Heart left ventricle (tissue), 16 donors: ENCODE measurements at regions not wholly inside any gene's neighbourhood (a gene's known extent, or its start where the extent isn't known, plus 50 kb on each side); places are given as distances from the start of the nearest gene placed in this dataset.
"Not testable (repeated sequence)": the region's sequence is repeated elsewhere in the genome, so short reads cannot be mapped to it uniquely, and the experiment has no call there.

ENCODE experiments used
- ATAC-seq, 4 donors: fragments of 200-7000 bp; cut with Tn5 transposase; one replicate each; pipeline ENCODE4 v1.9.1; 2020 to 2022; ENCODE audit warnings: moderate library complexity in 4 of 4, mild to moderate bottlenecking in 3 of 4, moderate number of reproducible peaks in 1 of 4
- DNase-seq, 5 donors: peaks; one replicate each; pipeline ENCODE4 v3.0.0-alpha.2; 2020
- H3K27ac ChIP-seq, 12 donors: fragments of 200-600 bp; sonication (generic) in 4 of 12; one replicate each; pipeline versions ENCODE4 v1.5.0 to v1.8.0; 2016 to 2022; ENCODE audit warnings: mild to moderate bottlenecking in 2 of 12
- H3K27me3 ChIP-seq, 9 donors: fragments of 200-600 bp; sonication (generic) in 2 of 9; one replicate each; pipeline versions ENCODE4 v1.5.1 to v1.8.0; 2016 to 2022; ENCODE audit warnings: mild to moderate bottlenecking in 3 of 9
- H3K36me3 ChIP-seq, 9 donors: fragments of 200-600 bp; sonication (generic) in 2 of 9; one replicate each; pipeline versions ENCODE4 v1.5.0 to v1.8.0; 2018 to 2022; ENCODE audit warnings: mild to moderate bottlenecking in 2 of 9
- H3K4me1 ChIP-seq, 12 donors: fragments of 200-600 bp; sonication (generic) in 4 of 12; one replicate each; pipeline versions ENCODE4 v1.5.0 to v1.8.0; 2016 to 2022; ENCODE audit warnings: mild to moderate bottlenecking in 3 of 12
- H3K4me3 ChIP-seq, 12 donors: fragments of 200-600 bp; sonication (generic) in 4 of 12; one replicate each; pipeline versions ENCODE4 v1.5.0 to v1.8.0; 2017 to 2022; ENCODE audit warnings: mild to moderate bottlenecking in 9 of 12, moderate library complexity in 4 of 12
- H3K9me3 ChIP-seq, 12 donors: fragments of 200-600 bp; sonication (generic) in 4 of 12; one replicate each; pipeline versions ENCODE4 v1.5.0 to v1.8.0; 2016 to 2022; ENCODE audit warnings: mild to moderate bottlenecking in 1 of 12
- CTCF ChIP-seq, 12 donors: fragments of 200-600 bp; sonication (generic) in 4 of 12; IDR thresholded peaks; one replicate each; pipeline versions ENCODE4 v1.5.0 to v1.8.0; 2018 to 2022; ENCODE audit warnings: antibody characterized with exemption in 12 of 12, mild to moderate bottlenecking in 5 of 12
- POLR2A ChIP-seq, 2 donors: fragments of 450-650 bp; IDR thresholded peaks; one replicate each; pipeline ENCODE4 v1.6.1; 2017; ENCODE audit warnings: antibody characterized with exemption in 2 of 2, mild to moderate bottlenecking in 2 of 2, moderate library complexity in 2 of 2
- WGBS, 4 donors: extraction: QIAGEN DNeasy Blood & Tissue Kit in 2 of 4; methylation state at CpG; one replicate each; pipeline versions ENCODE4 v1.1.5 to v1.1.7; 2013 to 2018; 5-methylcytosine and 5-hydroxymethylcytosine counted together
- intact Hi-C, 10 donors: fragments of 100-400 bp; cut with DNase I; formaldehyde crosslinking; loops; one replicate each; pipeline versions ENCODE4 v1.11.1 to v1.14.2; 2022
- donor health status: ischemic (EF 13 %, LVEDD 7.1; RV severe dilation, severe dysfunction).
- donor health status: healthy with polysubstance abuse.
- donor health status: DM: no; HTN: yes; CAD: no.
- donor health status: DM: no; HTN: no; CAD: no.
- donor health status: ischemic (EF 25% LVEDD 6.9; RV normal size, moderate dysfunction).
- donor health status: ischemic (EF 25% LVEDD 5.7; RV mildly dilated, moderate dysfunction).
- donor health status: healthy.
- donor health status: DM: yes; HTN: yes; CAD: no.
- donor health status: ischemic (EF 35%, LVEDD 5.7; RV mildly dilated, moderate dysfunction).
- donor health status: nonischemic (EF 11% LVEDD 7.7; RV severe dilation, severe dysfunction).
- donor health status: DM: yes; HTN: yes; CAD: no.
- donor health status: PGD.
- donor health status: ischemic (EF 29% LVEDD 5.4; RV normal size, mild dysfunction).
- donor health status: nonischemic (EF 23%, LVEDD 6.1; RV moderate dilation, normal function).

GRCh38 chr10:55629793-55630490, 731.1 kb downstream of the ZWINT start:
- ATAC-seq = peak in 2 of 4 donors; percentile 34 to 48
- no peak overlapping the region for H3K27ac ChIP-seq
- peaks cover 0 to 31% (median 7%) of the 10 kb centered on the region in 12 donors for H3K4me1 ChIP-seq
- DNase-seq = peak in 3 of 5 donors; percentile 17 to 32 (median 28)
- peaks cover 6 to 51% (median 26%) of the 10 kb centered on the region in 9 donors for H3K27me3 ChIP-seq
- 3 to 4% (median 4%) methylated on average over 21 of the region's 21 CpGs for WGBS, 4 donors
- TF ChIP-seq CTCF (IDR thresholded peaks at IDR 0.05) = peak in 10 of 12 donors; percentile 20 to 54 (median 40)
- TF ChIP-seq POLR2A (IDR thresholded peaks at IDR 0.05) = no peak
- H3K4me3 ChIP-seq = peak overlapping the region in 9 of 12 donors; percentile 48 to 62 (median 54)
- no peaks in the 10 kb centered on the region for H3K9me3 ChIP-seq
- intact Hi-C loops = loop anchor here in 1 of 10 donors (5.0 kb wide), 1 partner anchor 538 kb away; no protein-coding TSS in a partner anchor
- H3K36me3 ChIP-seq = no peaks in the 10 kb centered on the region

GRCh38 chr10:55628260-55628701, 732.8 kb downstream of the ZWINT start:
- intact Hi-C loops = no loop called here
- no peaks in the 10 kb centered on the region for H3K9me3 ChIP-seq
- H3K27ac ChIP-seq = no peak overlapping the region
- TF ChIP-seq POLR2A (IDR thresholded peaks at IDR 0.05) (no peak), CTCF (IDR thresholded peaks at IDR 0.05) (no peak)
- peak overlapping the region in 9 of 12 donors; percentile 6 to 37 (median 19) for H3K4me3 ChIP-seq
- peaks cover 10 to 51% (median 26%) of the 10 kb centered on the region in 9 donors for H3K27me3 ChIP-seq
- ATAC-seq (peak in 3 of 4 donors; percentile 9 to 31 (median 15)), DNase-seq (peak in 4 of 5 donors; percentile 12 to 48 (median 26))
- no peaks in the 10 kb centered on the region for H3K36me3 ChIP-seq
- WGBS, 4 donors = 0 to 1% (median 1%) methylated on average over 25 to 30 of the region's 30 CpGs
- H3K4me1 ChIP-seq = peaks cover 0 to 31% (median 7%) of the 10 kb centered on the region in 12 donors

GRCh38 chr10:55627501-55628051, 733.5 kb downstream of the ZWINT start:
- ATAC-seq (no peak), DNase-seq (peak in 1 of 5 donors; percentile 48)
- 2 to 6% (median 4%) methylated on average over 26 of the region's 26 CpGs for WGBS, 4 donors
- Histone ChIP-seq H3K27ac (no peak overlapping the region), H3K36me3 (no peaks in the 10 kb centered on the region), H3K4me1 (peaks cover 0 to 31% (median 7%) of the 10 kb centered on the region in 12 donors), H3K27me3 (peaks cover 10 to 51% (median 26%) of the 10 kb centered on the region in 9 donors), H3K9me3 (no peaks in the 10 kb centered on the region), H3K4me3 (peak overlapping the region in 9 of 12 donors; percentile 6 to 37 (median 19))
- intact Hi-C loops = no loop called here
- no peak for TF ChIP-seq CTCF (IDR thresholded peaks at IDR 0.05)
- no peak for TF ChIP-seq POLR2A (IDR thresholded peaks at IDR 0.05)

GRCh38 chr10:55601690-55602478, 759.2 kb downstream of the ZWINT start:
- 1 to 16% (median 1%) methylated on average over 26 to 29 of the region's 29 CpGs for WGBS, 4 donors
- not testable (repeated sequence) for H3K27ac ChIP-seq

More at GRCh38 chr10:55601690-55602478, 759.2 kb downstream of the ZWINT start:
- H3K36me3 ChIP-seq, ATAC-seq, H3K9me3 ChIP-seq, H3K27me3 ChIP-seq, H3K4me1 ChIP-seq, DNase-seq, intact Hi-C loops: not testable (repeated sequence)
- peak overlapping the region in 1 of 12 donors; percentile 6 for H3K4me3 ChIP-seq
